CD4-positive, alpha-beta T cell treated with Interleukin-15 for 1 hour (primary cell): ENCODE measurements at regions not wholly inside any gene's neighbourhood (a gene's known extent, or its start where the extent isn't known, plus 50 kb on each side); places are given as distances from the start of the nearest gene placed in this dataset.

Source experiments
- DNase-seq: peaks from one replicate; pipeline ENCODE4 v3.0.0-alpha.2; 2020

- no peak for DNase-seq
Observed at GRCh38 chr7:371779-372545, 82.0 kb downstream of the FOXL3 start.

GRCh38 chr7:372546-372931 is 82.6 kb downstream of the FOXL3 start:
- no peak for DNase-seq

GRCh38 chr7:372932-373791 is 83.2 kb downstream of the FOXL3 start:
- no peak for DNase-seq

GRCh38 chr7:373818-374705 is 84.1 kb downstream of the FOXL3 start:
- no peak for DNase-seq

GRCh38 chr7:374706-375311 is 84.8 kb downstream of the FOXL3 start:
- DNase-seq, result no peak

GRCh38 chr7:375321-375831 is 85.4 kb downstream of the FOXL3 start:
- DNase-seq, result no peak

GRCh38 chr7:375901-376305 is 85.9 kb downstream of the FOXL3 start:
- DNase-seq, result no peak

GRCh38 chr7:376306-377079 is 86.5 kb downstream of the FOXL3 start:
- DNase-seq, result no peak

GRCh38 chr7:377080-378040 is 87.4 kb downstream of the FOXL3 start:
- DNase-seq, result no peak

GRCh38 chr7:378041-378420 is 88.1 kb downstream of the FOXL3 start:
- no peak for DNase-seq

- DNase-seq, result no peak
Observed at GRCh38 chr7:378551-379455, 88.8 kb downstream of the FOXL3 start.

GRCh38 chr7:379456-380138 is 89.6 kb downstream of the FOXL3 start:
- no peak for DNase-seq

GRCh38 chr7:380139-380485 is 90.1 kb downstream of the FOXL3 start:
- peak; percentile 33 for DNase-seq

- no peak for DNase-seq
Observed at GRCh38 chr7:380711-381210, 90.8 kb downstream of the FOXL3 start.

GRCh38 chr7:381211-382042 is 91.5 kb downstream of the FOXL3 start:
- peak; percentile 37 for DNase-seq

GRCh38 chr7:382043-382400 is 92.1 kb downstream of the FOXL3 start:
- no peak for DNase-seq

- DNase-seq, result no peak
Observed at GRCh38 chr7:386385-386784, 96.4 kb downstream of the FOXL3 start.
